ENCODE measurements at regions not wholly inside any gene's neighbourhood (a gene's known extent, or its start where the extent isn't known, plus 50 kb on each side); places are given as distances from the start of the nearest gene placed in this dataset.

- TF ChIP-seq ZNF354C (tag by site-specific recombination; IDR thresholded peaks at IDR 0.05; ENCODE audit: borderline replicate concordance, low read depth) (no peak), ZNF777 (tag by site-specific recombination; IDR thresholded peaks at IDR 0.05; ENCODE audit: borderline replicate concordance) (no peak), REST (tag by site-specific recombination; IDR thresholded peaks at IDR 0.05) (no peak), PBX3 (CRISPR knock-in tag; IDR thresholded peaks at IDR 0.05) (no peak), CTCF (tag by site-specific recombination; IDR thresholded peaks at IDR 0.05) (no peak), ZNF121 (tag by site-specific recombination; IDR thresholded peaks at IDR 0.05) (no peak), ZBTB49 (tag by site-specific recombination; IDR thresholded peaks at IDR 0.05; ENCODE audit: low read depth) (no peak), ZNF426 (tag by site-specific recombination; IDR thresholded peaks at IDR 0.05) (no peak), ZNF221 (tag by site-specific recombination; IDR thresholded peaks at IDR 0.05; ENCODE audit: borderline replicate concordance) (no peak), ZNF350 (tag by site-specific recombination; IDR thresholded peaks at IDR 0.05) (no peak)
Measured at GRCh38 chr1:234777856-234778220, 167.9 kb upstream of the IRF2BP2 start.

Measured in HEK293 (cell line).